Right lobe of liver (tissue), 6 donors: ENCODE measurements at regions not wholly inside any gene's neighbourhood (a gene's known extent, or its start where the extent isn't known, plus 50 kb on each side); places are given as distances from the start of the nearest gene placed in this dataset.

ENCODE experiments used
- ATAC-seq, 4 donors: fragments of 200-7000 bp; cut with Tn5 transposase; one replicate each; pipeline ENCODE4 v1.9.1; 2020; ENCODE audit warnings: mild to moderate bottlenecking in 4 of 4, moderate library complexity in 4 of 4
- DNase-seq, 3 donors: peaks; one replicate each; pipeline ENCODE4 v3.0.0-alpha.2; 2020
- H3K27ac ChIP-seq, 3 donors: fragments of 200-600 bp; one replicate each; pipeline ENCODE4 v1.8.0; 2022
- H3K27me3 ChIP-seq, 2 donors: fragments of 200-600 bp; one replicate each; pipeline ENCODE4 v1.8.0; 2022
- H3K36me3 ChIP-seq, 4 donors: fragments of 200-600 bp; sonication (generic) in 1 of 4; one replicate each; pipeline versions ENCODE4 v1.5.1 to v1.8.0; 2017 to 2022; ENCODE audit warnings: control low read depth in 1 of 4
- H3K4me1 ChIP-seq, 4 donors: fragments of 200-600 bp; sonication (generic) in 1 of 4; one replicate each; pipeline versions ENCODE4 v1.5.1 to v1.8.0; 2017 to 2022; ENCODE audit warnings: control low read depth in 1 of 4
- H3K4me3 ChIP-seq, 3 donors: fragments of 200-600 bp; one replicate each; pipeline ENCODE4 v1.8.0; 2022
- H3K9me3 ChIP-seq, 4 donors: fragments of 200-600 bp; sonication (generic) in 1 of 4; one replicate each; pipeline versions ENCODE4 v1.5.1 to v1.8.0; 2017 to 2022; ENCODE audit warnings: control low read depth in 1 of 4
- CTCF ChIP-seq, 4 donors: fragments of 200-600 bp in 3 of 4; fragments of 450-650 bp in 1 of 4; IDR thresholded peaks; one replicate each; pipeline versions ENCODE4 v1.5.1 to v1.8.0; 2016 to 2022; ENCODE audit warnings: antibody characterized with exemption in 4 of 4, mild to moderate bottlenecking in 2 of 4
- POLR2A ChIP-seq: fragments of 450-650 bp; IDR thresholded peaks from one replicate; pipeline ENCODE4 v1.6.1; 2017; ENCODE audit warnings: antibody characterized with exemption, mild to moderate bottlenecking
- WGBS: methylation state at CpG from one replicate; pipeline ENCODE4 v1.1.6; 2018; ENCODE audit warnings: low coverage, low lambda C conversion rate; ENCODE audit not compliant: insufficient coverage; ENCODE audit errors: missing lambda C conversion rate; 5-methylcytosine and 5-hydroxymethylcytosine counted together
- intact Hi-C, 2 donors: fragments of 100-400 bp; cut with DNase I; formaldehyde crosslinking; loops; one replicate each; pipeline versions ENCODE4 v1.11.2 to v1.14.1; 2022
- donor health status: DM: no; HTN: yes; CAD: no.
- donor health status: DM: no; HTN: no; CAD: no.
- donor health status: DM: no; HTN: no; CAD: no.
- donor health status: DM: no; HTN: yes; CAD: no.
- donor health status: DM: no; HTN: yes; CAD: no.

GRCh38 chr20:22794200-22794599 is 209.8 kb upstream of the FOXA2 start:
- no peaks in the 10 kb centered on the region for H3K36me3 ChIP-seq
- H3K27me3 ChIP-seq = no peaks in the 10 kb centered on the region
- intact Hi-C loops = no loop called here
- H3K9me3 ChIP-seq = no peaks in the 10 kb centered on the region
- DNase-seq = no peak
- TF ChIP-seq POLR2A (no peak), CTCF (IDR thresholded peaks at IDR 0.05) (no peak)
- 10% methylated on average over 1 of the region's 1 CpG for WGBS
- no peak overlapping the region for H3K4me3 ChIP-seq
- no peak for ATAC-seq
- no peaks in the 10 kb centered on the region for H3K4me1 ChIP-seq
- no peak overlapping the region for H3K27ac ChIP-seq

- H3K27ac ChIP-seq = no peak overlapping the region
- intact Hi-C loops = no loop called here
- H3K9me3 ChIP-seq = no peaks in the 10 kb centered on the region
- no peak for TF ChIP-seq CTCF (IDR thresholded peaks at IDR 0.05)
- TF ChIP-seq POLR2A = no peak
- no peaks in the 10 kb centered on the region for H3K4me1 ChIP-seq
- 41% methylated on average over 5 of the region's 5 CpGs for WGBS
- H3K36me3 ChIP-seq = no peaks in the 10 kb centered on the region
- no peak for DNase-seq
- ATAC-seq = no peak
- H3K27me3 ChIP-seq = no peaks in the 10 kb centered on the region
- H3K4me3 ChIP-seq = no peak overlapping the region
These were observed 211.1 kb upstream of the FOXA2 start for GRCh38 chr20:22795433-22795832.

GRCh38 chr20:22795871-22796270 is 211.5 kb upstream of the FOXA2 start:
- no peaks in the 10 kb centered on the region for H3K9me3 ChIP-seq
- ATAC-seq (peak in 1 of 4 donors; percentile 34), DNase-seq (no peak)
- no peaks in the 10 kb centered on the region for H3K27me3 ChIP-seq
- no peaks in the 10 kb centered on the region for H3K36me3 ChIP-seq
- no peak overlapping the region for H3K27ac ChIP-seq
- WGBS = 25% methylated on average over 4 of the region's 4 CpGs
- no peaks in the 10 kb centered on the region for H3K4me1 ChIP-seq
- no peak overlapping the region for H3K4me3 ChIP-seq
- TF ChIP-seq CTCF (IDR thresholded peaks at IDR 0.05) = no peak
- no peak for TF ChIP-seq POLR2A
- intact Hi-C loops = no loop called here

- Histone ChIP-seq H3K36me3 (no peaks in the 10 kb centered on the region), H3K9me3 (no peaks in the 10 kb centered on the region), H3K27ac (no peak overlapping the region), H3K27me3 (no peaks in the 10 kb centered on the region), H3K4me3 (no peak overlapping the region), H3K4me1 (no peaks in the 10 kb centered on the region)
- WGBS = 41% methylated on average over 5 of the region's 5 CpGs
- DNase-seq (no peak), ATAC-seq (no peak)
- intact Hi-C loops = no loop called here
- TF ChIP-seq CTCF (IDR thresholded peaks at IDR 0.05) = no peak
- no peak for TF ChIP-seq POLR2A
These were observed 212.2 kb upstream of the FOXA2 start for GRCh38 chr20:22796469-22797077.

GRCh38 chr20:22797103-22797502 is 212.7 kb upstream of the FOXA2 start:
- intact Hi-C loops = no loop called here
- no peak for TF ChIP-seq POLR2A
- TF ChIP-seq CTCF (IDR thresholded peaks at IDR 0.05) = no peak
- H3K9me3 ChIP-seq = no peaks in the 10 kb centered on the region
- no peaks in the 10 kb centered on the region for H3K4me1 ChIP-seq
- ATAC-seq = no peak
- H3K36me3 ChIP-seq = no peaks in the 10 kb centered on the region
- H3K27ac ChIP-seq = no peak overlapping the region
- no peak overlapping the region for H3K4me3 ChIP-seq
- no peak for DNase-seq
- no peaks in the 10 kb centered on the region for H3K27me3 ChIP-seq
- WGBS = 52% methylated on average over 3 of the region's 3 CpGs
